Hepatocyte (in vitro differentiated cells): ENCODE measurements at regions not wholly inside any gene's neighbourhood (a gene's known extent, or its start where the extent isn't known, plus 50 kb on each side); places are given as distances from the start of the nearest gene placed in this dataset.

ENCODE experiments used
- DNase-seq: peaks from one replicate; pipeline ENCODE4 v3.0.0-alpha.2; 2016; ENCODE audit warnings: low spot score
- H2AFZ ChIP-seq: fragments of 200-600 bp; sonication (generic); 2 replicates; pipeline ENCODE4 v1.6.0; 2016; ENCODE audit warnings: antibody characterized with exemption, mild to moderate bottlenecking
- H3K27ac ChIP-seq: fragments of 200-600 bp; sonication (generic); 2 replicates; pipeline ENCODE4 v1.5.1; 2016; ENCODE audit warnings: mild to moderate bottlenecking
- H3K27me3 ChIP-seq: fragments of 200-600 bp; sonication (generic); 2 replicates; pipeline ENCODE4 v1.6.1; 2016
- H3K36me3 ChIP-seq: fragments of 200-600 bp; sonication (generic); replicated peaks from 2 replicates; pipeline ENCODE4 v1.5.1; 2016; ENCODE audit warnings: low read depth; ENCODE audit not compliant: insufficient read depth
- H3K4me1 ChIP-seq: fragments of 200-600 bp; sonication (generic); 2 replicates; pipeline ENCODE4 v1.5.1; 2016; ENCODE audit warnings: mild to moderate bottlenecking, moderate library complexity; ENCODE audit not compliant: insufficient read depth
- H3K4me2 ChIP-seq: fragments of 200-600 bp; sonication (generic); 2 replicates; pipeline ENCODE4 v1.6.0; 2016
- H3K4me3 ChIP-seq: fragments of 200-600 bp; sonication (generic); 2 replicates; pipeline ENCODE4 v1.5.1; 2016; ENCODE audit warnings: mild to moderate bottlenecking
- H3K79me2 ChIP-seq: fragments of 200-600 bp; sonication (generic); 2 replicates; pipeline ENCODE4 v1.6.0; 2017; ENCODE audit warnings: mild to moderate bottlenecking
- H3K9me2 ChIP-seq: fragments of 200-600 bp; sonication (generic); replicated peaks from 2 replicates; pipeline ENCODE4 v1.6.0; 2017; ENCODE audit warnings: mild to moderate bottlenecking; ENCODE audit not compliant: insufficient read depth
- H3K9me3 ChIP-seq: fragments of 200-600 bp; sonication (generic); 2 replicates; pipeline ENCODE4 v1.5.1; 2016; ENCODE audit warnings: low read depth, mild to moderate bottlenecking
- H4K20me1 ChIP-seq: fragments of 200-600 bp; sonication (generic); 2 replicates; pipeline ENCODE4 v1.6.0; 2016; ENCODE audit warnings: mild to moderate bottlenecking; ENCODE audit not compliant: insufficient read depth, poor library complexity, severe bottlenecking
- EZH2 ChIP-seq: fragments of 200-600 bp; sonication (generic); IDR thresholded peaks from 2 replicates; pipeline ENCODE4 v1.6.1; 2016; ENCODE audit warnings: antibody characterized with exemption, mild to moderate bottlenecking, borderline replicate concordance
- EZH2phosphoT487 ChIP-seq: fragments of 200-600 bp; sonication (generic); IDR thresholded peaks from one replicate; pipeline ENCODE4 v1.6.1; 2018; ENCODE audit warnings: antibody characterized with exemption, mild to moderate bottlenecking, low read depth, moderate library complexity; ENCODE audit not compliant: unreplicated experiment, severe bottlenecking
- WGBS: methylation state at CpG from one replicate; pipeline ENCODE4 v1.1.6; 2016; ENCODE audit warnings: low lambda C conversion rate; ENCODE audit errors: missing lambda C conversion rate; 5-methylcytosine and 5-hydroxymethylcytosine counted together
- TF ChIP-seq, protein P1 (sequence below): fragments of 200-600 bp; sonication (generic); IDR thresholded peaks from 2 replicates; pipeline ENCODE4 v1.5.1; 2016; ENCODE audit warnings: antibody characterized with exemption, mild to moderate bottlenecking; ENCODE audit not compliant: poor library complexity

DNA sequence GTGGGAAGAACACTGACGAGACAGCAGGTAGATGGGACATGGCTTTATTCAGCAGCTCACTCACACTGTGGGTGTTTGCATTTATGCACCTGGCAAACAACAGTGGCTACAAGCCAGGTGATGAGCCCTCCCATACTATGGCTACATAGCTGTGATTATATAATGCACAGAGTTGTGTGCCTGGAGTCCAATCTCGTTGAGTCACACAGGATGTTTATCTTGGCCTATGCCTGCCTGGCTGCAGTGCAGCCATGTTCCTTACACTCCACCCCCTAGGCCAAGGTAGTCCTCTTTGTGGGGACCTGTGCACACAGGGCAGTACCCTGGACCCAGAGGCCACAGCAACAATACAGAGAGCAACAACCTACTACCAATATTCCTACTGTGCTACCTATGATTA is 1643.8 kb downstream of the MRPL39 start:
- TF ChIP-seq EZH2 (no peak), EZH2phosphoT487 (no peak)
- TF ChIP-seq, protein P1, sequence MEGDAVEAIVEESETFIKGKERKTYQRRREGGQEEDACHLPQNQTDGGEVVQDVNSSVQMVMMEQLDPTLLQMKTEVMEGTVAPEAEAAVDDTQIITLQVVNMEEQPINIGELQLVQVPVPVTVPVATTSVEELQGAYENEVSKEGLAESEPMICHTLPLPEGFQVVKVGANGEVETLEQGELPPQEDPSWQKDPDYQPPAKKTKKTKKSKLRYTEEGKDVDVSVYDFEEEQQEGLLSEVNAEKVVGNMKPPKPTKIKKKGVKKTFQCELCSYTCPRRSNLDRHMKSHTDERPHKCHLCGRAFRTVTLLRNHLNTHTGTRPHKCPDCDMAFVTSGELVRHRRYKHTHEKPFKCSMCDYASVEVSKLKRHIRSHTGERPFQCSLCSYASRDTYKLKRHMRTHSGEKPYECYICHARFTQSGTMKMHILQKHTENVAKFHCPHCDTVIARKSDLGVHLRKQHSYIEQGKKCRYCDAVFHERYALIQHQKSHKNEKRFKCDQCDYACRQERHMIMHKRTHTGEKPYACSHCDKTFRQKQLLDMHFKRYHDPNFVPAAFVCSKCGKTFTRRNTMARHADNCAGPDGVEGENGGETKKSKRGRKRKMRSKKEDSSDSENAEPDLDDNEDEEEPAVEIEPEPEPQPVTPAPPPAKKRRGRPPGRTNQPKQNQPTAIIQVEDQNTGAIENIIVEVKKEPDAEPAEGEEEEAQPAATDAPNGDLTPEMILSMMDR = no peak
- Histone ChIP-seq H3K4me3 (no peak overlapping the region), H3K79me2 (no peaks in the 10 kb centered on the region), H3K9me2 (no peaks in the 10 kb centered on the region), H3K9me3 (no peaks in the 10 kb centered on the region), H3K4me2 (no peak overlapping the region), H3K36me3 (no peaks in the 10 kb centered on the region), H3K27me3 (no peaks in the 10 kb centered on the region), H4K20me1 (no peaks in the 10 kb centered on the region), H3K4me1 (no peaks in the 10 kb centered on the region), H2AFZ (no peak overlapping the region), H3K27ac (no peak overlapping the region)
- DNase-seq = no peak
- WGBS = 50% methylated on average over 2 of the region's 2 CpGs

DNA sequence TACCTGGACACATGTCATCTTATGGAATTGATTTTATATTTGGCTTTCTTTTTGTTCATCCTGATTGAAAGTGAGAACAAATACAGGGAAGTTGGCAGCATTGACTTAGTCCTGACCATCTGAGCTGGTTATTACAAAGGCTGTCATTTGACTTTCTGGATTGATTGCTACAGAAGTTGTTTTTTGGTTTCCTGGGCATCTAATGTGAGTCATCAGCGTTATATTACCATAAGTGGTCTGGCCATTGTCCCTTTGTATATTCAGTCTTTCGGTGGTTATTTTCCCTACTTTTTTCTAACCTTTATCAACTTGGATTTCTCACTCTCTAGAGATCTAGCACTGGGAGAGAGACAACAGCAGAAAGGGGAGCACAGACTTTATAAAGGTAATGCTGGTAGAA is 1646.5 kb downstream of the MRPL39 start:
- Histone ChIP-seq H4K20me1 (no peaks in the 10 kb centered on the region), H3K27ac (no peak overlapping the region), H2AFZ (no peak overlapping the region), H3K4me1 (no peaks in the 10 kb centered on the region), H3K4me3 (no peak overlapping the region), H3K9me3 (no peaks in the 10 kb centered on the region), H3K79me2 (no peaks in the 10 kb centered on the region), H3K4me2 (no peak overlapping the region), H3K36me3 (no peaks in the 10 kb centered on the region), H3K27me3 (no peaks in the 10 kb centered on the region), H3K9me2 (no peaks in the 10 kb centered on the region)
- WGBS = 74% methylated on average over 2 of the region's 2 CpGs
- DNase-seq = no peak
- TF ChIP-seq EZH2 = no peak
- TF ChIP-seq, protein P1 = no peak
- no peak for TF ChIP-seq EZH2phosphoT487

DNA sequence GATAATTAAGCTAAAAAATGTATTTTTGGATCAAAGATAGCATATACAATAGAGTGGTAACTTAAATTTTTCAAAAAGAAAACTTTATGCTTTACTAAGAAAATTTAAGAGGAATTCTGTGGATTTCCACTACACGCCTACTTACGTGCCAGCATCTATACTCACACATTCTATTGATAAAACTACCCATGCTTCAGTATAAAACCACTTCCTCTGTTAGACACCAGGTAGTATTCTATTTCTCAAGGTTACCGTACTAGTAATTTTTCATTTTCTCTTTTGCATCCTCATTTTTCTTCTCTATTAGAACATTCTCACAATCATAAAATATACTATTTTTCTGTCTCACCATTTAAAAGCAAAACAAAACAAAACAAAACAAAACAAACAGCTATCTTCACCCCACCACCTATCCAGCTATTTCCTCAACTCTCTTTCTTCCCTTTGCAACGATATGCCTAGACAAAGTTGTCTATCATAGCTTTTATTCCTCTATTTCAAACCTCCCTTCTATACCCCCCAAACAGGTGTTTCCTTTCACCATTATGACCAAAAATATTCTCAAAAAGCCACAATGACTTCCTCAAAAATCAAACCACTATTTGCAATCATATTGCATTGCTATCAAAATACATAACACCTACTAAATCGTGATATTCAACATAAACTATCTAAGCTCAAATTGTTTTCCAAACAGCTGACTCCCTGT is 1652.0 kb downstream of the MRPL39 start:
- Histone ChIP-seq H3K27ac (no peak overlapping the region), H4K20me1 (no peaks in the 10 kb centered on the region), H3K9me3 (no peaks in the 10 kb centered on the region), H3K4me3 (no peak overlapping the region), H3K9me2 (no peaks in the 10 kb centered on the region), H2AFZ (no peak overlapping the region), H3K4me2 (no peak overlapping the region), H3K4me1 (no peaks in the 10 kb centered on the region), H3K79me2 (no peaks in the 10 kb centered on the region), H3K27me3 (no peaks in the 10 kb centered on the region), H3K36me3 (no peaks in the 10 kb centered on the region)
- 70% methylated on average over 5 of the region's 5 CpGs for WGBS
- DNase-seq = no peak
- TF ChIP-seq EZH2 = no peak
- TF ChIP-seq, protein P1 = no peak
- no peak for TF ChIP-seq EZH2phosphoT487
